H7 (cell line): ENCODE measurements at regions not wholly inside any gene's neighbourhood (a gene's known extent, or its start where the extent isn't known, plus 50 kb on each side); places are given as distances from the start of the nearest gene placed in this dataset.
"Not testable (repeated sequence)": the region's sequence is repeated elsewhere in the genome, so short reads cannot be mapped to it uniquely, and the experiment has no call there.

Experiments used
- DNase-seq: peaks from one replicate; pipeline ENCODE4 v3.0.0; 2012
- H3K27me3 ChIP-seq: 2 replicates; pipeline ENCODE4 v1.6.0; 2011; ENCODE audit warnings: mild to moderate bottlenecking, low read length; ENCODE audit not compliant: control insufficient read depth, insufficient read depth
- H3K36me3 ChIP-seq: replicated peaks from 2 replicates; pipeline ENCODE4 v1.5.1; 2011; ENCODE audit warnings: low read length; ENCODE audit not compliant: control insufficient read depth, insufficient read depth
- H3K4me3 ChIP-seq: 2 replicates; pipeline ENCODE4 v1.5.1; 2011; ENCODE audit warnings: low read depth, mild to moderate bottlenecking, control low read depth, low read length, moderate library complexity; ENCODE audit not compliant: insufficient read depth

- H3K36me3 ChIP-seq = no peaks in the 10 kb centered on the region
- DNase-seq = no peak
- no peaks in the 10 kb centered on the region for H3K27me3 ChIP-seq
- H3K4me3 ChIP-seq = no peak overlapping the region
Measured at GRCh38 chr6:140697585-140697984, 1323.1 kb upstream of the CITED2 start.

DNA sequence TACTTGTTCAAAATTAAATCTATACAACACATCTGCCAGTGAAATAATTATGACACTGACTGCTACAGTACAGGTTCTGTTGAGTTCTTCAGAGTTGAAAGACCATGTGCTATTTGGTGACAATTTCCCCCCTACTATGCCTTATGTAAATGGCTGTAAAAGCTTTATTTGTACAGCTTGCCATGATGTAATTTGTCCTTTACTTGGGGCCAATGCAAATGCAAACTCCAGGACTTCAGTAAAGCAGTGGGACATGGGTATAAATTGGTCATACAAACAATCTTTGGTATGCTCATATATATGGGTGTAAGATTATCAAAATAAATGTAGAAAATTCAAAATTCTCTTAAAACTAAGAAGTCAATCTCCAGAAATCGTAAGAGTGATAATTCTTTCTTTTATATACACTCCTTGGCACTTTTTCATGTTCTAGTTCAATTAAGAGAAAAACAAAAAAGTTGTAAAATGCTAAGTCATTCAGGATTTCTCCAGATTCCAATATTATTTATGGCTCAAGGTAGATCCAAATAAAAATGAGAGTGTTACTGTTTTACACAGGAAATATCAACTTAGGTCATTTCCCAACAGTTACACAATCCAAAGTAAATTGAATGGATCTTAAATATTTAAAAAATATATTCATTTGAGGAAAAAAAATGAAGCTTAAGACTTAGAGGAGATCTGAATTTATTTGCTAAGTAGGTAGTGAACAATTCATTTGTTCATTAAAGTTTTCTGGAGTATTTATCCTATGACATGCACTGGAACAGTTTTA, 1310.5 kb upstream of the CITED2 start:
- Histone ChIP-seq H3K4me3 (no peak overlapping the region), H3K27me3 (no peaks in the 10 kb centered on the region), H3K36me3 (no peaks in the 10 kb centered on the region)
- no peak for DNase-seq

DNA sequence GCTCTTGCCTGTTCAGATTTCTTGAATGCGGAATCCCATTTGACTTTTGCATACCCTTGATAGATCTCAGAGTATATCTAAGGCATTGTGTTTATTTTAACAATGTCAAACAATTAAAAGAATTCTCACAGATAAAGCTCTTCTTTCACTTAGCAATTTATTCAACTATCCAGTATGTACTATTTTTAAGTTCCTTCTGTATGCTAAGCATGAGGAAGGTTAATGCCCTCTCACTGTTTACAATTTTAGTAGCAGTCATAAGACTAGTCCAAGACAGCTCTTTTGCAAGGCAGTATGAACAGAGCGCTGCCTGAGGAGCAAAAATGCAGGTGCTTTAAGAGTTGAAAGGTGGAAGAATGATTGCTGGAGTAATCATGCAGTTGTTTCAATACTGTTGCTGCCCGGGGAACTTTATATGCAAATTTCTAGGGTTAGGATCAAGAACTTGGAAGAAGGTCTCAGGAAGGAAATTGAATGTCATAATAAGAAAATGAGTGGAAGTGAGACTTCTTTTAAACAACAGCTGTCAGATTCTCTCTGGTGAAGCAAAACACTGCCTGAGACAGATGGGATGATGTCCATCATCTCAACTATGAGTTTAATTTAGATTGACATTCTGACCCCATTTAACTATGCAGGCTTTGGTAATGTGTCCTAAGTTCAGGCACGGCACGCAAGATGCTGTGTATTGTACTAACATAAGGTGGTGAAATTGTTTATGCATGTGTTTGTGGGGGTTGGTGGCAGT, 1303.5 kb upstream of the CITED2 start:
- H3K36me3 ChIP-seq = no peaks in the 10 kb centered on the region
- H3K4me3 ChIP-seq = no peak overlapping the region
- H3K27me3 ChIP-seq = no peaks in the 10 kb centered on the region
- no peak for DNase-seq

DNA sequence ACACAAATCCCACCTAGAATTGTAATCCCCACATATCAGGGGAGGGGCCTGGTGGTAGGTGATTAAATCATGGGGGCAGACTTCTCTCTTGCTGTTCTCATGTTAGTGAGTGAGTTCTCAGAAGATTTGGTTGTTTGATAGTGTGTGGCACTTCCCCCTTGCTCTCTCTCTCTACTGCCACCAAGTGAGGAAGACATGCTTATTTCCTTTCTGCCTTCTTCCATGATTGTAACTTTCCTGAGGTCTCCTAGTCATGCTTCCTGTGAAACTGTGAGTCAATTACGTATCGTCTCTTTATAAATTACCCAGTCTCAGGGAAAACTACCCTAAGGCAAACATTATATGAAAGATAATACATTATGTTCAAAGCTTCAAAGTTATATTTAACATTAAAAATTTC, 1297.5 kb upstream of the CITED2 start:
- H3K27me3 ChIP-seq = no peaks in the 10 kb centered on the region
- no peak for DNase-seq
- no peaks in the 10 kb centered on the region for H3K36me3 ChIP-seq
- no peak overlapping the region for H3K4me3 ChIP-seq

DNA sequence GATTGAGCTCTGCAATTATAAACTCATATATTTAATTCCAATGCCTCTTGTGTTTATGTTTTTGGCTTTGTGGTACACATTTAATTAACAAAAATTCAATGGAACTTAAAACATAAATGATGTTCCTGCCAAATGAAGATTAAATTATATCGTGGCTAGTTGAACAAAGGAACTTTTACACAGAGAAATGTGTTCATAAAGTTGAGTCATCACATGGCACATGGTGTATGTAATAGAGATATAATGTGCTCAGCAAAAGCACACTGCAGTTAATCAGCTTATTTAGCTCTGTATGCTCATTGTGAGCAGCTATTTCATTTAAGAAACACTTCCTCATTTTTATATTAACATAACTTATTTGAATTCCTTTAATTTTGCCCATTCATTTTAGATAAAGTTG, 1295.6 kb upstream of the CITED2 start:
- Histone ChIP-seq H3K36me3 (no peaks in the 10 kb centered on the region), H3K27me3 (no peaks in the 10 kb centered on the region), H3K4me3 (no peak overlapping the region)
- DNase-seq = no peak

DNA sequence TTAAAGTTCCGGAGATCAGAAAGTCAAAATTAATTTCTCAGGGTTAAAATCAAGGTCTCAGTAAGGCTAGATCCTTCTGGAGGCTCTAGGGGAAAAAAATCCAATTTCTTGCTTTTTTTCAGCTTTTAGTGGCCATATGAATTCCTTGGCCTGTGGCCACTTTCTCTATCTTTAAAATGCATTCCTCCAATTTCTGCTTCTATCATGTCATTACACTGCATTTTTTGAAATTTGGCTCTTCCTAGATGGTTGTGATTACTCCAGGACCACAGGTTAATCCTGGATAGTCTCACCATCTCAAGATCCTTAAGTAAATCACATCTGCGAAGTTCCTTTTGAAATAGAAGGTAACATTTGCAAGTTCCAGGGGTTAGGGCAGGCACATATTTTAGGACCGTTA, 1294.9 kb upstream of the CITED2 start:
- Histone ChIP-seq H3K36me3 (no peaks in the 10 kb centered on the region), H3K27me3 (no peaks in the 10 kb centered on the region), H3K4me3 (no peak overlapping the region)
- no peak for DNase-seq

GRCh38 chr6:140663772-140664171, 1289.3 kb upstream of the CITED2 start:
- no peaks in the 10 kb centered on the region for H3K27me3 ChIP-seq
- no peaks in the 10 kb centered on the region for H3K36me3 ChIP-seq
- DNase-seq = no peak
- no peak overlapping the region for H3K4me3 ChIP-seq

DNA sequence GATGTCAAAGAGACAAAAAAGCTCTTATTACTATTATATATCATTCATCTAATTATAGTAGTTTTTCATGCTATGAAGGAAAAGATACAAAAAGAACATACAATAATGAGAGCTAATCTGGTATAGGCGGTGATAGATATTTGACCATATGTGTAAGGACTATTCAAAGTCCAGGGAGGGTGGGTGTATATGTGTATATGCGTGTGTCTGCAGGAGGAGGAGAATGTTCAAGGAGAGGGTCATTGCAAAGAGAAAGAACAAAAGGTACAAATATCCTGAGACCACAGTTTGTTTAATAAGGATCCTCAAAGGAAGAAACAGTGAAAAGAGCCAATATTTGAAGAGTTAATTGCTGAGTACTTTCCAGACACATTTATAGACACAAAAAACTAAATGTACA, 1288.6 kb upstream of the CITED2 start:
- DNase-seq = no peak
- Histone ChIP-seq H3K36me3 (no peaks in the 10 kb centered on the region), H3K27me3 (no peaks in the 10 kb centered on the region), H3K4me3 (no peak overlapping the region)

GRCh38 chr6:140661691-140662090, 1287.2 kb upstream of the CITED2 start:
- H3K27me3 ChIP-seq = no peaks in the 10 kb centered on the region
- DNase-seq = no peak
- H3K4me3 ChIP-seq = no peak overlapping the region
- H3K36me3 ChIP-seq = no peaks in the 10 kb centered on the region

DNA sequence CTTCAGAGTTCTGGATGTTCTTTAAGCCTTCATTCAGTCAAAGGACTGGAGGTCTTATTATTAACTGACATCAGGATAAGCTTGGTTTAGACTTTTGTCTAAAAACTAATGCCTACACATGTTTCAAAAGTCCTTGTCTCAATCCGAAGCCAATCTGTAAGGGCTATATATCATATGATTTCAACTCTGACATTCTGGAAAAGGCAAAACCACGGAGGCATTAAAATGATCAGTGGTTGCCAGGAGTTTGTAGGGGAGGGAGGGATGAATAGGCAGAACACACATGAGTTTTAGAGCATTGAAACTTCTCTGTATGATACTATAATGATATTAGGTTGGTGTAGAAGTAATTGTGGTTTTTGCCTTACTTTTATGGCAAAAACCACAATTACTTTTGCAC, 1285.8 kb upstream of the CITED2 start:
- Histone ChIP-seq H3K27me3 (no peaks in the 10 kb centered on the region), H3K4me3 (no peak overlapping the region), H3K36me3 (no peaks in the 10 kb centered on the region)
- no peak for DNase-seq

DNA sequence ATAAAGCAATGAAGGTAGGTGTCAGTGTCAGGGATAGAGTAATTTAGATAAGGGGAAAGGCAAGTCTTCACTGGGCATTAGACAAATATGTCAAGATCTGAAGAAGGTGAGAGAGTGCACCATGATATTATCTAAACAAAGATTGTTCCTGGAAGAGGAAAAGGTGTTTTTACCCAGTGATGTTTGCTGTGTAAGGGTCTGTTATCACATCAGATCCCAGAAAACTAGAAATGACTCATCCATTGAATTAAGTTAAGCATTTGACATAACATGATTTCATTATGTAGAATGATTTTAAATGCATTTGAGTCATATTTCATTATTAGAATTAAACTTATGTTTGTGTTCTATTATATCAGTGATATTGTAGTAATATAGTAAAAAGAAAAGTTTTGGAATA, 1279.5 kb upstream of the CITED2 start:
- Histone ChIP-seq H3K27me3 (no peaks in the 10 kb centered on the region), H3K36me3 (no peaks in the 10 kb centered on the region), H3K4me3 (no peak overlapping the region)
- DNase-seq = no peak

DNA sequence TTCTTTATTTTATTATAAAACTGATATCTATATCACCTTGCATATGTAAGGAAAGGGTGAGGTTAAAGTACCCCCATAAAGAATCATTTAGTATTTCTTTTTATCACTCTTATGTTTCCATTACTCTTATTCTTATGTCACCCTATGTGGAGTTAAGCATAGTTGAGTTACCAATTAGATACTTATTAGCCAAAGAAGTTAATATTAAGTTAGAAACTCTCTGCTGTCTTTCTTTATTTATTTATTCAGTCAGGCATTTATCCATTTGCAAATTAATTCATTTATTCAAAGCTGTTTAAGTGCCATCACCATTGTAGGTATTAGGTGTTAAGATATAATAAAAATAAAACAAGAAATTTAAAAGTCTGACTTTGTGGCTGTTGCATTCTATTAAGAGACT, 1279.1 kb upstream of the CITED2 start:
- no peak overlapping the region for H3K4me3 ChIP-seq
- H3K36me3 ChIP-seq = no peaks in the 10 kb centered on the region
- H3K27me3 ChIP-seq = no peaks in the 10 kb centered on the region
- DNase-seq = no peak

DNA sequence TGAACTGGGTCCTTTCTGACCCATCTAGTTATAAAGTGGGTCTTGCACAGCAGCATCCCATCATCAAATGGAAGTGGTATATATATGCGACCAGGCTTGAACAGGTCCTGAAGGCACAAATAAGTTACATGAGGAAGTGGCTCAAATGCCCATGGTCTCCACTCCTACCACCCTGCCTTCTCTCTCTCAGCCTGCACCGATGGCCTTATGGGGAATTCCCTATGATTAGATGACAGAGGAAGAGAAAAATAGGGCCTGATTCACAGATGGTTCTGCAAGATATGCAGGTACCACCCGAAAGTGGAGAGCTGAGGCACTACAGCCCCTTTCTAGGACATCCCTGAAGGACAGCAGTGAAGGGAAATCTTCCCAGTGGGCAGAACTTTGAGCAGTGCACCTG, 1275.1 kb upstream of the CITED2 start:
- not testable (repeated sequence) for DNase-seq, H3K27me3 ChIP-seq, H3K4me3 ChIP-seq, H3K36me3 ChIP-seq

DNA sequence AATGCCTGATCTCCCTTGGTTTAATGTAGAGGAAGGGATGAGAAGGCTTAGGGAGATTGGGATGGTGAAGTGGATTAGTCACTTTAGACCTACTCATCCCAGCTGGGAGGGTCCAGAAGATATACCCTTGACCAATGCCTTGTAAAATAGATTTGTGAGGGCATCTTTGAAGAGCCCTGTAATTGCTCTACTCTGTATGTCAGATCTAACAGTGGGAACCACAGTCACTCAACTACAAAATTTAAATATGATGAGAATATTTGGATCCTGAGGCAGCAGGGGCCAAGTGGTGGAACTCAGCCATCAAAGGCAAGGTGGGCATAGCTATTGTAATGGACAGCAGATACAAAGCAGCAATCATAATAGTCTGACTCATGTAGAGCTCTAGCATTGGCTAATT, 1272.9 kb upstream of the CITED2 start:
- DNase-seq, H3K36me3 ChIP-seq, H3K4me3 ChIP-seq, H3K27me3 ChIP-seq: not testable (repeated sequence)

DNA sequence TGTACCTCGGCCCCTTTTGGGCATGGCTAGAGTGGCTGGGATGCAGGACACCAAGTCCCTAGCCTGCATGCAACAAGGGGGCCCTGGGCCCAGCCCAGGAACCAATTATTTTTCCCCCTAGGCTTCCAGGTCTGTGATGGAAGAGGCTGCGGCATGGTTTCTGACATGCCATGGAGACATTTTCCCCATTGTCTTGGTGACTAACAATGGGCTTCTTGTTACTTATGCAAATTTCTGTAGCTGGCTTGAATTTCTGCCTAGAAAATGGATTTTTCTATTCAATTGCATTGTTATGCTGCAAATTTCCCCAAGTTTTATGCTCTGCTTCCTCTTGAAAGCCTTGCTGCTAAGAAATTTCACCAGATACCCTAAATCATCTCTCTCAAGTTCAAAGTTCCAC, 1269.6 kb upstream of the CITED2 start:
- Histone ChIP-seq H3K36me3 (no peaks in the 10 kb centered on the region), H3K4me3 (no peak overlapping the region), H3K27me3 (no peaks in the 10 kb centered on the region)
- no peak for DNase-seq
